Coronary artery (tissue), 2 donors: ENCODE measurements at regions not wholly inside any gene's neighbourhood (a gene's known extent, or its start where the extent isn't known, plus 50 kb on each side); places are given as distances from the start of the nearest gene placed in this dataset.
"Not testable (repeated sequence)": the region's sequence is repeated elsewhere in the genome, so short reads cannot be mapped to it uniquely, and the experiment has no call there.

ENCODE experiments used
- DNase-seq: peaks from one replicate; pipeline ENCODE4 v3.0.0-alpha.2; 2017; ENCODE audit warnings: low spot score
- H3K27ac ChIP-seq, 2 donors: fragments of 200-600 bp; sonication (generic); one replicate each; pipeline ENCODE4 v1.5.1; 2016 to 2019
- H3K4me3 ChIP-seq: fragments of 200-600 bp; sonication (generic); 2 replicates; pipeline ENCODE4 v1.5.1; 2016; ENCODE audit warnings: mild to moderate bottlenecking, moderate library complexity
- TF ChIP-seq, protein P1 (sequence below): fragments of 200-600 bp; sonication (generic); IDR thresholded peaks from one replicate; pipeline ENCODE4 v1.5.1; 2019; ENCODE audit warnings: antibody characterized with exemption

DNA sequence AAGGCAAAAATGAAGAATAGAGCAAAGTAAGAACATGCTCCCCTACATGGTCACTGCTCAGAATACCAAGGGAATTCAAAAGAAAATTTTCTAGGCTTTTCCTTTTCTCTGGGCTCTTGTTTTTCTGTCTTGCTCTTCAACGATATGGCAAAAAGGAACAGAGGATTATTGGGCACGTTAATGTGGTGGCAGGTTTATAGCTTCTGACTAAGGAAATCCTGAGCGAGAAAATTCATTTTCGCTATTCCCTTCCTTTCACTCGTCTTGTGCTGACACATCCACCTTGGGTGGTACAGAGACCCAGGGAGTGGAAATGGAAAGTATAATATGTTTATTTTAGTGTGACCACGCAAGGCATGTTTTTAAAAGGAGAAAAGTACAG, 132.8 kb downstream of the TRIM27 start:
- no peak overlapping the region for H3K27ac ChIP-seq
- DNase-seq, result no peak
- TF ChIP-seq, protein P1, sequence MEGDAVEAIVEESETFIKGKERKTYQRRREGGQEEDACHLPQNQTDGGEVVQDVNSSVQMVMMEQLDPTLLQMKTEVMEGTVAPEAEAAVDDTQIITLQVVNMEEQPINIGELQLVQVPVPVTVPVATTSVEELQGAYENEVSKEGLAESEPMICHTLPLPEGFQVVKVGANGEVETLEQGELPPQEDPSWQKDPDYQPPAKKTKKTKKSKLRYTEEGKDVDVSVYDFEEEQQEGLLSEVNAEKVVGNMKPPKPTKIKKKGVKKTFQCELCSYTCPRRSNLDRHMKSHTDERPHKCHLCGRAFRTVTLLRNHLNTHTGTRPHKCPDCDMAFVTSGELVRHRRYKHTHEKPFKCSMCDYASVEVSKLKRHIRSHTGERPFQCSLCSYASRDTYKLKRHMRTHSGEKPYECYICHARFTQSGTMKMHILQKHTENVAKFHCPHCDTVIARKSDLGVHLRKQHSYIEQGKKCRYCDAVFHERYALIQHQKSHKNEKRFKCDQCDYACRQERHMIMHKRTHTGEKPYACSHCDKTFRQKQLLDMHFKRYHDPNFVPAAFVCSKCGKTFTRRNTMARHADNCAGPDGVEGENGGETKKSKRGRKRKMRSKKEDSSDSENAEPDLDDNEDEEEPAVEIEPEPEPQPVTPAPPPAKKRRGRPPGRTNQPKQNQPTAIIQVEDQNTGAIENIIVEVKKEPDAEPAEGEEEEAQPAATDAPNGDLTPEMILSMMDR, result no peak
- H3K4me3 ChIP-seq, result no peak overlapping the region

DNA sequence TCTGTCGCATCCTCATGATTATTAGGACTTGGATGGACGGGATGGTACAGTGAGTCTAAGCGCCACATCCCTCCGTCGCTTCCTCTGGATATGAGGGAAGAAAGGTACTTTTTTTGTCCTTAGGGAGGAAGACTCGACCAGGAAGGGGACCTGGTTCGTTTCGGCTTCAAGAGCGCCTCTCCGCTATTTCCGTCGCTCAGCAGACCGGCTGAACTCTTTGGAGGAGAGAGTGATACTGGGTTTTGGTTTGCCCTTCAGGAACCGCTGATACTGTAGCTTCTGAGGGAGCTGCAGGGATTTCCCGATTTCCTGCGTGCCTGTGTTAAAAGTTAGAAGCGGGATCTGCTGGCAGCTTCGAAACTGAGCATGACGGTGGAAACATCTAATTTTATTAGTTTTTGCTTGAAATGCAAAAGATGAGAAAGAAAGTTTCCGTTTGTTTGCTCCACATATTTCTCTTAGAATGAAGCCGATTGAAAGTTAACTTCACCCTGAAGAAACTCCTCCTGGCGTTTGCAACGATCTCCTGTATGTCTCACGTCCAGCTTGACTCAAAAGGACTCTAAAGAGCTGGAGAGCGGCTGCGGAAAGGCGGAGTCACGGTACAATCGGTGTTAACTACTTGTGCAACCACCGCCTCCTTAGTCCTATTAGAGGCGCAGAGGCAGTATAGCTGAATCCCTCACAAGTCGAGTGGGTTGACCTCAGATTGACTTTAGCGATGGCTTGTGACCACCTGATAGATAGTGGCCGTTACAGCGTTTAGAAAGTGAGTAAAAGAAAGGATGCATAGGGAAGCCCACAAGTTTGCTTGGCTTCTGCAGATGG, 129.4 kb downstream of the TRIM27 start:
- Histone ChIP-seq H3K4me3 (no peak overlapping the region), H3K27ac (no peak overlapping the region)
- TF ChIP-seq, protein P1, result no peak
- no peak for DNase-seq

DNA sequence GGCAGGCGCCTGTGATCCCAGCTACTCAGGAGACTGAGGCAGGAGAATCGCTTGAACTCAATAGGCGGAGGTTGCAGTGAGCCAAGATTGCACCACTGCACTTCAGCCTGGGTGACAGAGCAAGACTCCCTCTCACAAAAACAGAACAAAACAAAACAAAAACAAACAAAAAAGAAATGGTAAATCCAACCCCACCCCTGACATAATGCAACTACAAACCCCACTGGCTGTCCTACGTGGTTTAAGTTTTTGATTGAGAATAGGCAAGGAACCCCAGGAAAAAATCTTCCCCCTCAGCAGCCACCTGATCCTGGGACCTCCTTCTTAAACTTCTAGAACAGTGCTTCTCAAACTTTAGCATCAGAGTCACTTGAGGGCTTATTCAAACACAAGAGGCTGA, 123.1 kb downstream of the TRIM27 start:
- not testable (repeated sequence) for DNase-seq, H3K4me3 ChIP-seq, H3K27ac ChIP-seq

DNA sequence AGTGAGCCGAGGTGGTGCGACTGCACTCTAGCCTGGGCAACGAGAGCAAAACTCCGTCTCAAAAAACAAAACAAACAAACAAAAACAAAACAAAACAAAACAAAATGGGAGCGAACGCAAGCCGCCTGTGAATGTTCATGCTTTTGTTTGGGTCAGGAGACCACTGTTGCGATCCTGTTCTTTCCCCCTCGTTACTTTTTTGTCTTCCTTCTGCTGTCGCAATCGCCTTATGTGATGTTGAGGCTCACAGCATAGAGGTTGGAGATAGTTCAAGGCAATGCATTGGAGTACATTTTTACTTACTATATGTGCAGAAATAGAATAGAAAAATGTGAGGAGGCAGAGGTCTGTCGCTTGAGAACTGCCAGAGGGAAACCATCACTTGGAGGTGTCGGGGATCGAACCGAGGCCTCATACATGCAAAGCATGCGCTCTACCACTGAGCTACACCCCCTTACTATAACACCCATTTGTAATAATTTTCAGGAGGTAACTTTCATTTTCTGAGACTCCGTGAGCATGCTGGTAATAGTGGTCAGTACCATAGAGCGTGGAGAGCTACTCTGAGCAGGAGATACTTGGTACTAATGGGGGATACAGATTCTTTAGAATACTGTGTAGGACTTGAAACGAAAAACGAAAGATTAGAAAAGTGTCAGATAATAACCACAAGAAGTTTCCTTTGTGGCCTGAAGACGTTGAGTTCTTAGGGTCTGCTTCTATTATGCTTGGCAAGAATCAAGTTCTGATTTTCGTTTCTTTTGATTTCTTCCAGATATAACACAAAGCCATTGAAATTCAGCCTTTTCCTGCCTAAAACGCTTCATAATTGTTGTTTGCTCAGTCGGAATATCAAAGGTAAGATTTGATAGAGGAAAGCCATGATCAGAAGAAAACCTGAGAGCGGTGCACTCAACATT, 121.1 kb downstream of the TRIM27 start:
- TF ChIP-seq, protein P1, result no peak
- H3K27ac ChIP-seq, result no peak overlapping the region
- DNase-seq, result no peak
- no peak overlapping the region for H3K4me3 ChIP-seq

DNA sequence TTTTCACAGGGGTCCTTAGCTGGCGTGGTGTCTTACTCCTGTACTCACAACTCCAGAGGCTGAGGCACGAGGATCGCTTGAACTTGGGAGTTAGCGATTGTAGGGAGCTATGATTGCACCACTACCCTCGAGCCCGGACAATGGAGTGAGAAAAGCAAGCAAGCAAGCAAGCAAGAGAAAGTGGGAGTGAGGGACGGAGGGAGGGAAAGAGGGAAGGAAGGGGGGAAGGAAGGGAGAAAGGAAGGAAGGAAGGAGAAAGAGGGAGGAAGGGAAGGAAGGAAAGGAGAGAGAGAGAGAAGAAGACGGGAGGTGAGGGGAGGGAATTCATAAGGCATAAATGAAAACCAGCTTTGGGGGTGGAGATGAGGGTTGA, 120.5 kb downstream of the TRIM27 start:
- TF ChIP-seq, protein P1, result no peak
- Histone ChIP-seq H3K4me3 (no peak overlapping the region), H3K27ac (no peak overlapping the region)
- no peak for DNase-seq

DNA sequence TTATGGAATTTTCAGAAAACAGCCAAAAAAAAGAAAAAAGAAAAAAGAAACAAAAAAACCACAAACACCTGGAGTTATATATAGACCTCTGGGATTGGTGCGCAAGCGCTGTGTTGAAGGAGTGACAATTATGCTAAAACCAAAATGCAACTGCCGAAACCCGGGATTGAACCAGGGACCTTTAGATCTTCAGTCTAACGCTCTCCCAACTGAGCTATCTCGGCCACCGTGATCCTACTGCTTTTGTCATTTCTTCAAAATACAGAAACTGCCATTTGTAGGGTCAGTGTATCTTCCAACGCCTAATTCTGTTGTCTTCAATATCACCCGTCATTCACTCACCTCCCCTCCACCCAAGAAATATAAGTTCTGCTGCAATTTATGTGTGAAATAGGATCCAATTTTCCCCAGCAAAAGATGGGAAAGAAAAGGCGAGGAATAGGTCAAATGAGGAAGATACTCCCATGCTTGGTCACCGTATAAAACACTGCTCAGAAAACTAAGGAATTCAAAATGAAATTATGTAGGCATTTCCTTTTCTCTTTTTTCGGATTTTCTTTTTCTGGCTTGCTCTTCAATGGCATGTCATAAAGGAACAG, 116.0 kb downstream of the TRIM27 start:
- Histone ChIP-seq H3K4me3 (no peak overlapping the region), H3K27ac (no peak overlapping the region)
- TF ChIP-seq, protein P1, result no peak
- DNase-seq, result no peak

DNA sequence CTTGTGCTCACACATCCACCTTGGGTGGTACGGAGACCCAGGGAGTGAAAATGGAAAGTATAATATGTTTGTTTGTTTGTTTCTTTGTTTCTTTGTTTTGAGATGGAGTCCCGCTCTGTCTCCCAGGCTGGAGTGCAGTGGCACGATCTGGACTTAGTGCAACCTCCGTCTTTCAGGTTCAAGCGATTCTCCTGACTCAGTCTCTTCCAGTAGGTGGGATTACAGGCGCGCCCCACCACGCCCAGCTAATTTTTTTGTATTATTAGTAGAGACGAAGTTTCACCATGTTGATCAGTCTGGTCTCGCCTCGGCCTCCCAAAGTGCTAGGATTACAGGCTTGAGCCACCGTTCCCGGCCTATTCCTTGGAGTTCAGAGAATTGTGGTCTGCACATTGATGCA, 115.4 kb downstream of the TRIM27 start:
- TF ChIP-seq, protein P1, result no peak
- no peak for DNase-seq
- no peak overlapping the region for H3K4me3 ChIP-seq
- H3K27ac ChIP-seq, result no peak overlapping the region
